GM12874 (cell line): ENCODE measurements at regions not wholly inside any gene's neighbourhood (a gene's known extent, or its start where the extent isn't known, plus 50 kb on each side); places are given as distances from the start of the nearest gene placed in this dataset.

Experiments
- TF ChIP-seq, protein P1 (sequence below): IDR thresholded peaks from 2 replicates; pipeline ENCODE4 v1.5.1; 2011; ENCODE audit warnings: low read depth, mild to moderate bottlenecking, control low read depth, low read length, moderate library complexity; ENCODE audit not compliant: insufficient read depth

DNA sequence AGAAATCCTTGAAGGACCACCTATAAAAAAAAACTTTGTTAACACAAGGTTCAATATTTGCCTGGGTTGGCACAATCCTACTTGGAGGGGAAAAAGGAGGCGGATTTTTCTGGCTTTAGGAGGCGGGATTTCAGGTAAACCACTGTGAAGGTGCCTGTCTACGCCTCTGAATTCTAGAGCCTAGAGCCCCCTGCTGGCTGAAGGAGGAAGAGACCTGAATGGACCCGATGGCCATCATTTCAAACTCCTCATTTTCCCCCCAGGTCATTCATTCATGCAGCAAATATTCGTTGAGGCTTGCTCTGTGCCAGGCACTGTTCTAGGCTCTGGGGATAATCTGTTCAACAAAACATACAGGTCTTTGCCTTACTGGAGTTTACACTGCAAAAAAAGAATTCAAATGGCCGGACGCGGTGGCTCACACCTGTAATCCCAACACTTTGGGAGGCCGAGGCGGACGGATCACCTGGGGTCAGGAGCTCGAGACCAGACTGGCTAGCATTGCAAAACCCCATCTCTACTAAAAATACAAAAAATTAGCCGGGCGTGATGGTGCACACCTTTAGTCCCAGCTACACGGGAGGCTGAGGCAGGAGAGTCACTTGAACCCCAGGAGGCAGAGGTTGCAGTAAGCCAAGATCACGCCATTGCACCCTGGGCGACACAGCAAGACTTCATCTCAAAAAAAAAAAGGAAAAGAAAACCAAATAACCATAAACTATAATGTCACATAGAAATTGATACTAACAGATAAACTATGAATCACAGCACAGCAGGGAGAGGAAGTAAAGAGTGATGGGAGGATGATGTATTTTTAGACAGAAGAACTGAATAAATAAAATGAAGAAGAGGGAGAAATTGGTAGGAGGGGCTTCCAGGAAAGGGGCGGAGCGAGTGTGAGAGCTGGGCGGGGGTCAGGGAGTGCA lies 90.1 kb upstream of the NFE2L3 start:
- TF ChIP-seq, protein P1, sequence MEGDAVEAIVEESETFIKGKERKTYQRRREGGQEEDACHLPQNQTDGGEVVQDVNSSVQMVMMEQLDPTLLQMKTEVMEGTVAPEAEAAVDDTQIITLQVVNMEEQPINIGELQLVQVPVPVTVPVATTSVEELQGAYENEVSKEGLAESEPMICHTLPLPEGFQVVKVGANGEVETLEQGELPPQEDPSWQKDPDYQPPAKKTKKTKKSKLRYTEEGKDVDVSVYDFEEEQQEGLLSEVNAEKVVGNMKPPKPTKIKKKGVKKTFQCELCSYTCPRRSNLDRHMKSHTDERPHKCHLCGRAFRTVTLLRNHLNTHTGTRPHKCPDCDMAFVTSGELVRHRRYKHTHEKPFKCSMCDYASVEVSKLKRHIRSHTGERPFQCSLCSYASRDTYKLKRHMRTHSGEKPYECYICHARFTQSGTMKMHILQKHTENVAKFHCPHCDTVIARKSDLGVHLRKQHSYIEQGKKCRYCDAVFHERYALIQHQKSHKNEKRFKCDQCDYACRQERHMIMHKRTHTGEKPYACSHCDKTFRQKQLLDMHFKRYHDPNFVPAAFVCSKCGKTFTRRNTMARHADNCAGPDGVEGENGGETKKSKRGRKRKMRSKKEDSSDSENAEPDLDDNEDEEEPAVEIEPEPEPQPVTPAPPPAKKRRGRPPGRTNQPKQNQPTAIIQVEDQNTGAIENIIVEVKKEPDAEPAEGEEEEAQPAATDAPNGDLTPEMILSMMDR, result peak; percentile 77

DNA sequence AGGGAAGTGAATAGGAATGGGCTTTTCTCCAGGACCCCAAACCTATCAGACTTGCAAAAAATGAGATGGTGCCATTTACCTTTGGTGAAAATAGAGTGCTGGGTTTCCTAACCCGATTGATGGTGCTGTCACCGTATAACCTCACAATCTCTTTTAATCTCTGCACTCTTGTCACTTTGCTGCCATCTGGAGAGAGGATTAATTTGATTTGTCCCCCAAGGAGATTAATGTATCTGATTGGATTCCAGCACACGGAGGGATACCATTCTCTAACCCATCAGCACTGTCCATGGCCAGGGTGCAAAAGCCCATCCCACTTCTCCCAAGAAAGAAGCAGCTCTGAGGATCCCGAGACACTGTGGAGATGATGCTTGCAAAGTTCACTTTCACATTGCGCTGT lies 86.3 kb upstream of the NFE2L3 start:
- TF ChIP-seq, protein P1, result no peak

DNA sequence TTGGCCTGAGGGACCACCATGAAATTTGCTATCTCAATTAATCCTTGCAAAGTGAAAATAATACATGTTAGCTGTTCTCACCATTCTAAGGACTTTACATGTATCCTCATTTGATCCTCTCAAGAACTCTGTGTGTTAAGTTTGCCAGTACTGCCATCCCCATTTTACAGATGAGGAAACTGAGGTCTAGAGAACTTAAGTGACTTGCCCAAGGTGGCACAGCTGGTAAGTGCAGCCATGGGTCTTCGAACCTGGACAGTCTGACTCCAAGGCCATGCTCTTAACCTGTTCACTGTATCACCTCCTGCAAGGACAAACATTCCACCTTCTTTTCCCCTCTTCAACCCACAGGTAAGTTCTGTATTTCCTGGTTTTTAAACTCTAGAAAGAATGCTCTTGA lies 85.3 kb upstream of the NFE2L3 start:
- TF ChIP-seq, protein P1, result no peak

DNA sequence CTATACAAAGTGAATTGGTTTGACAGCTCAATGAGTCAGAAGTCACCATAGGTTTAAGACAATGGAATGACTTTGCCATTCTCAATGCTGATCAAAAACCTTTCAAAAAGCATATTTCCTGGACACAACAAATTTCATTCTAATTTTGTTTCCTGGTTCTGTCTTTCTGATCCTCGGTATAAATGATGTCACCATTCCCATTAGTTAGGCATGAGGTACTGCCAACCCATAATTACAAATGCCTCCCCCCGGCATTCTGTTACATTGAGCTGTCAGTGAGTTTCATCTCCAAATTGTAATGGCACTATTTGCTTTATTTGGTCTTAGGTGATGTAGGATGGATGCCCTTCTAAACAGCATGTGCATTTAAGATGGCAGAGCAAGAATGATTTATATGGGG lies 81.7 kb upstream of the NFE2L3 start:
- TF ChIP-seq, protein P1, result no peak

DNA sequence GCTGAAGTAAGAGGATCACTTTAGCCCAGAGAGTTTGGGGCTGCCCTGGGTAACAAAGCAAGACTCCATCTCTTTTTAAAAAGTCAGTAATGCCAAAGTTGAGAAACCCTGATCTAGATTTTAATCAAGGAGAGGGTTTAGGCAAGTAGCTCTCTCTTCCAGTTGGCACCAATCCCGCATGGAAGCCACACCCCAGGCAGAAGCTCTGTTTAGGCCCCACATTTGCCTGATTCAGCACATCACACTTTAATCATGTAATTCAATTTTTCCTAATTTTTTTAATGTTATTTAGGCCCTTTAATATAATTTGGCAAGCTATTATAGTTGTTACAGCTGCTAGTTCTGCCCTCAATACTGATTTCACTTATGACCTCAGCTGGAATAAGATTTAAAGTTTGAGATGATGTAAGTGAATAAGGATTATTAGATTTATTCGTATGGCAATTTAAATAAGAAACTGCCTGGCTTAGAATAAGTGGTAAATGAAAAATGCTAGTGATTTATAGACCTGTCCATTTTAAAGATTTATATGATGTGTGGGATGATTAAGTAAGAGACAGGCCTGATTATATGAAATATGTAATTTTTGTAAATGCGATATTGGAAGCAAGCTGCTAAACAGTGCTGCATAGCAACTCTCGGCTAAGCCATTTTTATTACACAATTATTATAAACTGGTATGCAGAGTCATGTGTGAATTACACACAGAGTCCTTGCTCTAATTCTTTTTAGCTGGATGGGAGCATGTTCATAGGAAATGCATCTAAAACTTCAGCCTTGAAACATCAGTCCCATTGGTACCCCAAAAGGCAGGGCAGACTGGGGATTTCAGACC lies 80.2 kb upstream of the NFE2L3 start:
- TF ChIP-seq, protein P1, result no peak

DNA sequence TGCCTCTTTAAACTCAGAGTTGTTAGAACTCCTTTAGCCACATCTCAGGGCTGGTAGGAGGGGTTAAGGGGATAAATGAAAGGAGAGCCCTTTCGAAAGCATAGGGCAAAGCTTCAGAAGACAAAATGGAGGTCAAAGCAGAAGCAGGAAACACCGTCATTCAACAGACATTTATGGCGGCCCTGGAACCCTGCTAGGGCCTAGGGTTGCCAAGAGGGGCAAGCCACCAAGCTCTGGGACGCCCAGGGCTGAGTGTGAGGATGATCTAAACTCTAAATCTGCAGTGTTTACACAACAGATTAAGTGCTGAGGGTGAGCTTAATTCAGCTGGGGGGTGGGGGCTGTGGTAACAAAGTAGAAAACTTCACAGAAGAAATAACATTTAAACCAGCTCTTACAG lies 79.0 kb upstream of the NFE2L3 start:
- TF ChIP-seq, protein P1, result no peak

DNA sequence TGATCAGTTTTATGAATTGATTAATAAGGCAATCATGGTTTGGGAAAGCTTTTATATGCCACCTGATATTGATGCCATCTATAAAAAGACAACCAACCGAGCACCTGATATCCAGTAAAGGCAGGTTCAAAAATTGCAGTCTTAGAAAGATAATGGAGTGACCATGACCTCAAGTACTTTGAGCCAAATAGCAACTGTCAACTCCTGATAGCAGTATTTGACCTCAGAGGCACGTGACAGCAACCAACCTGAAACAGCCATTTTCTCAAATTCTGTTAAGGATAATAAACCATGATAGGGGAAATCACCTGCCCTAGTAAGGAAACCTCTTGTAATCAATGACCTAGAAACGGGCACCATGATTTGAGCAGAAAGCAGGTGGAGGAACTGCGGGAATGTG lies 77.1 kb upstream of the NFE2L3 start:
- TF ChIP-seq, protein P1, result no peak
